ENCODE measurements at regions not wholly inside any gene's neighbourhood (a gene's known extent, or its start where the extent isn't known, plus 50 kb on each side); places are given as distances from the start of the nearest gene placed in this dataset.
"Not testable (repeated sequence)": the region's sequence is repeated elsewhere in the genome, so short reads cannot be mapped to it uniquely, and the experiment has no call there.

GRCh38 chr4:159934602-159935001, 831.7 kb downstream of the RAPGEF2 start:
- not testable (repeated sequence) for TF ChIP-seq POLR2A (IDR thresholded peaks at IDR 0.05)
- TF ChIP-seq, protein P1, sequence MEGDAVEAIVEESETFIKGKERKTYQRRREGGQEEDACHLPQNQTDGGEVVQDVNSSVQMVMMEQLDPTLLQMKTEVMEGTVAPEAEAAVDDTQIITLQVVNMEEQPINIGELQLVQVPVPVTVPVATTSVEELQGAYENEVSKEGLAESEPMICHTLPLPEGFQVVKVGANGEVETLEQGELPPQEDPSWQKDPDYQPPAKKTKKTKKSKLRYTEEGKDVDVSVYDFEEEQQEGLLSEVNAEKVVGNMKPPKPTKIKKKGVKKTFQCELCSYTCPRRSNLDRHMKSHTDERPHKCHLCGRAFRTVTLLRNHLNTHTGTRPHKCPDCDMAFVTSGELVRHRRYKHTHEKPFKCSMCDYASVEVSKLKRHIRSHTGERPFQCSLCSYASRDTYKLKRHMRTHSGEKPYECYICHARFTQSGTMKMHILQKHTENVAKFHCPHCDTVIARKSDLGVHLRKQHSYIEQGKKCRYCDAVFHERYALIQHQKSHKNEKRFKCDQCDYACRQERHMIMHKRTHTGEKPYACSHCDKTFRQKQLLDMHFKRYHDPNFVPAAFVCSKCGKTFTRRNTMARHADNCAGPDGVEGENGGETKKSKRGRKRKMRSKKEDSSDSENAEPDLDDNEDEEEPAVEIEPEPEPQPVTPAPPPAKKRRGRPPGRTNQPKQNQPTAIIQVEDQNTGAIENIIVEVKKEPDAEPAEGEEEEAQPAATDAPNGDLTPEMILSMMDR (IDR thresholded peaks at IDR 0.05) = not testable (repeated sequence)
